HCT116 (cell line): ENCODE measurements at regions not wholly inside any gene's neighbourhood (a gene's known extent, or its start where the extent isn't known, plus 50 kb on each side); places are given as distances from the start of the nearest gene placed in this dataset.

Experiments used
- ATAC-seq: fragments of 200-7000 bp; cut with Tn5 transposase; 2 replicates; pipeline ENCODE4 v1.9.1; 2020; ENCODE audit warnings: mild to moderate bottlenecking, moderate library complexity
- BruUV-seq: library from RNA; stranded (reverse); fragments of 400-500 nt; replicated peaks from 2 replicates; lab custom pipeline; 2021; lab: Mats Ljungman, UMichigan
- CTCF ChIA-PET: fragments of 300-600 bp; sonication (Branson Sonifier 250); formaldehyde crosslinking; loops from one replicate; lab custom pipeline; 2021; ENCODE audit warnings: antibody characterized with exemption; lab: Charles Lee
- POLR2A ChIA-PET: fragments of 300-600, 350-600 bp; sonication (Branson Sonifier 250); formaldehyde crosslinking; loops from one replicate; lab custom pipeline; 2021; ENCODE audit warnings: antibody characterized with exemption; lab: Charles Lee
- RAD21 ChIA-PET, 2 experiments: fragments of 300-600 bp; sonication (Branson Sonifier 250); formaldehyde crosslinking; loops; one replicate each; lab custom pipeline; 2023; ENCODE audit warnings: low total read pairs in 2 of 2; ENCODE audit not compliant: uncharacterized antibody in 2 of 2, unreplicated experiment in 2 of 2, low non-redundant PET in 1 of 2; lab: Charles Lee
- DNase-seq: peaks from one replicate; pipeline ENCODE4 v3.0.0-alpha.2; 2010; ENCODE audit warnings: low read depth, low spot score
- H2AFZ ChIP-seq: fragments of 200-600 bp; shearing (Covaris generic), sonication (generic); 2 replicates; pipeline ENCODE4 v1.6.1; 2017; ENCODE audit warnings: low read depth, mixed run types, mixed read lengths, antibody characterized with exemption, low read length; ENCODE audit not compliant: poor library complexity, severe bottlenecking
- H3K27ac ChIP-seq: 2 replicates; pipeline ENCODE4 v1.5.1; 2012; ENCODE audit warnings: low read depth, low read length
- H3K27me3 ChIP-seq: fragments of 200-600 bp; sonication (generic); 2 replicates; pipeline ENCODE4 v1.6.1; 2016; ENCODE audit warnings: mixed run types, low read length, mixed read lengths; ENCODE audit not compliant: insufficient read depth
- H3K36me3 ChIP-seq, 2 experiments: fragments of 200-500 bp in 1 of 2; fragments of 200-600 bp in 1 of 2; sonication (Bioruptor generic) in 1 of 2; sonication (generic) in 1 of 2; 2 replicates each; pipeline versions ENCODE4 v1.5.1 to v1.6.1; 2014 to 2016; ENCODE audit warnings: low read length in 2 of 2, inconsistent platforms in 1 of 2, mixed read lengths in 1 of 2, mixed run types in 1 of 2; ENCODE audit not compliant: insufficient read depth in 2 of 2, control insufficient read depth in 1 of 2
- H3K4me1 ChIP-seq, 2 experiments: fragments of 200-600 bp in 1 of 2; sonication (generic) in 1 of 2; 2 replicates each; pipeline versions ENCODE4 v1.5.1 to v1.6.1; 2012 to 2017; ENCODE audit warnings: low read length in 2 of 2, inconsistent platforms in 1 of 2, mild to moderate bottlenecking in 1 of 2, mixed read lengths in 1 of 2, mixed run types in 1 of 2, moderate library complexity in 1 of 2; ENCODE audit not compliant: insufficient read depth in 2 of 2, control insufficient read depth in 1 of 2
- H3K4me2 ChIP-seq: fragments of 200-600 bp; sonication (generic); 2 replicates; pipeline ENCODE4 v1.6.1; 2017; ENCODE audit warnings: mixed run types, low read length, mixed read lengths
- H3K4me3 ChIP-seq, 2 experiments: fragments of 200-600 bp in 1 of 2; sonication (generic) in 1 of 2; replicated peaks in 1 of 2; 2 replicates each; pipeline ENCODE4 v1.5.1; 2011 to 2016; ENCODE audit warnings: low read length in 2 of 2, control low read depth in 1 of 2, low read depth in 1 of 2, mild to moderate bottlenecking in 1 of 2, mixed read lengths in 1 of 2, mixed run types in 1 of 2
- H3K79me2 ChIP-seq: fragments of 200-600 bp; sonication (generic); 2 replicates; pipeline ENCODE4 v1.6.1; 2017; ENCODE audit warnings: mild to moderate bottlenecking, mixed run types, low read length, moderate library complexity, mixed read lengths; ENCODE audit not compliant: insufficient read depth
- H3K9ac ChIP-seq: fragments of 200-600 bp; sonication (generic); 2 replicates; pipeline ENCODE4 v1.6.1; 2016; ENCODE audit warnings: low read length, mixed read lengths
- H3K9me2 ChIP-seq: fragments of 200-600 bp; sonication (generic), shearing (Covaris generic); 2 replicates; pipeline ENCODE4 v1.6.1; 2017; ENCODE audit warnings: mixed run types, mild to moderate bottlenecking, moderate library complexity; ENCODE audit not compliant: insufficient read depth
- H3K9me3 ChIP-seq, 2 experiments: fragments of 200-500 bp in 1 of 2; fragments of 200-600 bp in 1 of 2; sonication (Bioruptor generic) in 1 of 2; sonication (generic) in 1 of 2; 2 replicates each; pipeline ENCODE4 v1.6.1; 2014 to 2017; ENCODE audit warnings: low read length in 2 of 2, mixed read lengths in 2 of 2, inconsistent platforms in 1 of 2, low read depth in 1 of 2, mild to moderate bottlenecking in 1 of 2, mixed run types in 1 of 2, moderate library complexity in 1 of 2; ENCODE audit not compliant: control insufficient read depth in 1 of 2, insufficient read depth in 1 of 2
- H4K20me1 ChIP-seq: fragments of 200-600 bp; sonication (generic), shearing (Covaris generic); 2 replicates; pipeline ENCODE4 v1.6.1; 2017; ENCODE audit warnings: mixed run types, mild to moderate bottlenecking, moderate library complexity; ENCODE audit not compliant: insufficient read depth
- CEBPB ChIP-seq: IDR thresholded peaks from 2 replicates; pipeline ENCODE4 v1.6.1; 2012; ENCODE audit warnings: low read depth
- EGR1 ChIP-seq: IDR thresholded peaks from 2 replicates; pipeline ENCODE4 v1.6.1; 2012; ENCODE audit warnings: low read depth
- ELF1 ChIP-seq: IDR thresholded peaks from 2 replicates; pipeline ENCODE4 v1.6.1; 2012; ENCODE audit warnings: low read depth, borderline replicate concordance
- EZH2 ChIP-seq: fragments of 200-600 bp; sonication (generic); IDR thresholded peaks from 2 replicates; pipeline ENCODE4 v1.6.1; 2017; ENCODE audit warnings: antibody characterized with exemption, mixed run types
- EZH2phosphoT487 ChIP-seq: fragments of 200-600 bp; IDR thresholded peaks from 2 replicates; pipeline ENCODE4 v1.6.1; 2018; ENCODE audit warnings: antibody characterized with exemption, borderline replicate concordance
- FOSL1 ChIP-seq: IDR thresholded peaks from 2 replicates; pipeline ENCODE4 v1.6.1; 2012; ENCODE audit warnings: low read depth
- JUND ChIP-seq: IDR thresholded peaks from 2 replicates; pipeline ENCODE4 v1.6.1; 2012
- POLR2A ChIP-seq: IDR thresholded peaks from 2 replicates; pipeline ENCODE4 v1.7.0; 2011; ENCODE audit warnings: borderline replicate concordance; ENCODE audit not compliant: insufficient read depth, insufficient read length; ENCODE audit errors: extremely low read depth
- POLR2AphosphoS5 ChIP-seq: IDR thresholded peaks from 2 replicates; pipeline ENCODE4 v1.6.1; 2011; ENCODE audit warnings: mild to moderate bottlenecking, low read depth, low read length, moderate library complexity
- RAD21 ChIP-seq: IDR thresholded peaks from 2 replicates; pipeline ENCODE4 v1.6.1; 2012; ENCODE audit warnings: low read depth, mild to moderate bottlenecking
- SIN3A ChIP-seq: IDR thresholded peaks from 2 replicates; pipeline ENCODE4 v1.6.1; 2012; ENCODE audit warnings: low read depth
- SRF ChIP-seq: IDR thresholded peaks from 2 replicates; pipeline ENCODE4 v1.6.1; 2012; ENCODE audit warnings: low read depth
- TCF7L2 ChIP-seq: IDR thresholded peaks from 2 replicates; pipeline ENCODE4 v1.7.0; 2011; ENCODE audit warnings: borderline replicate concordance, inconsistent platforms; ENCODE audit not compliant: insufficient read depth, insufficient read length; ENCODE audit errors: extremely low read depth
- YY1 ChIP-seq: IDR thresholded peaks from 2 replicates; pipeline ENCODE4 v1.6.1; 2011; ENCODE audit warnings: low read length, low read depth, moderate library complexity, mild to moderate bottlenecking; ENCODE audit not compliant: insufficient replicate concordance; ENCODE audit errors: extremely low read depth
- ZNF274 ChIP-seq: fragments of 200-500 bp; sonication (Bioruptor generic); IDR thresholded peaks from 2 replicates; pipeline ENCODE4 v1.6.1; 2014; ENCODE audit warnings: mild to moderate bottlenecking, low read depth, low read length, inconsistent platforms
- intact Hi-C: fragments of 100-400 bp; cut with micrococcal nuclease; formaldehyde crosslinking; loops from 2 replicates; pipeline ENCODE4 v1.10.0; 2022
- TF ChIP-seq, protein P1 (sequence below), 3 experiments: fragments of 200-600 bp in 1 of 3; sonication (generic) in 1 of 3; IDR thresholded peaks in 2 of 3; conservative IDR thresholded peaks in 1 of 3; 2 replicates each; pipeline ENCODE4 v1.5.1; 2012 to 2017; ENCODE audit warnings: low read depth in 2 of 3, low read length in 2 of 3, antibody characterized with exemption in 1 of 3, borderline replicate concordance in 1 of 3, control low read depth in 1 of 3, mild to moderate bottlenecking in 1 of 3, mixed read lengths in 1 of 3, mixed run types in 1 of 3, moderate library complexity in 1 of 3; ENCODE audit not compliant: insufficient read depth in 1 of 3
- TF ChIP-seq, protein P2 (sequence below): IDR thresholded peaks from 2 replicates; pipeline ENCODE4 v1.6.1; 2012; ENCODE audit warnings: low read depth
- TF ChIP-seq, protein P3 (sequence below): IDR thresholded peaks from 2 replicates; pipeline ENCODE4 v1.6.1; 2012
- TF ChIP-seq, protein P4 (sequence below): IDR thresholded peaks from 2 replicates; pipeline ENCODE4 v1.6.1; 2011; ENCODE audit warnings: mild to moderate bottlenecking, low read length, moderate library complexity; ENCODE audit not compliant: insufficient replicate concordance; ENCODE audit errors: extremely low read depth

DNA sequence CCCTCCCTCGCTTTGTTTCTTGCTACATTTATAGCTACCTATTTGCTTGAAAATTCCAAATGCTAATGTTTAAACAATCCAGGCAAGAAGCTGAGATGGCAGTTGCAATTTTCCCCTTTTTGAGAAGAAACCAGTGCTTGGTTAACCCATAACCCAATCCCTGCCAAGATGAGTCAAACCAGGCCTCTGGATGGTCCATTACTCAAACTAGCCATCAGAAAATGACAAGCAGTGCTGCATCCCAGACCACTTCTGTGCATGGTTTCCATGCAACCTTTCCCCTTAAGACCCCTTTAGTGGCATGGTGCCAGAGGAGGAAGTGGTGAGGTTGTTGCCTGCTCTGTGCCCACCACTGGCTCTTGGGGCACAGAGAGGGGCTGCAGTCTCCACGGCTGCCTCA is 131.2 kb upstream of the RMP24 start:
- H3K4me1 ChIP-seq = no peaks in the 10 kb centered on the region
- intact Hi-C loops = no loop called here

More for the DNA sequence above, 131.2 kb upstream of the RMP24 start:
- RAD21 ChIA-PET = no interaction called here
- H3K4me2 ChIP-seq = no peak overlapping the region
- no peak overlapping the region for H3K4me3 ChIP-seq
- H2AFZ ChIP-seq = no peak overlapping the region
- no peaks in the 10 kb centered on the region for H3K9me2 ChIP-seq
- no peaks in the 10 kb centered on the region for H4K20me1 ChIP-seq
- DNase-seq = no peak
- no peak overlapping the region for H3K9ac ChIP-seq
- no peaks in the 10 kb centered on the region for H3K9me3 ChIP-seq
- TF ChIP-seq, protein P1, sequence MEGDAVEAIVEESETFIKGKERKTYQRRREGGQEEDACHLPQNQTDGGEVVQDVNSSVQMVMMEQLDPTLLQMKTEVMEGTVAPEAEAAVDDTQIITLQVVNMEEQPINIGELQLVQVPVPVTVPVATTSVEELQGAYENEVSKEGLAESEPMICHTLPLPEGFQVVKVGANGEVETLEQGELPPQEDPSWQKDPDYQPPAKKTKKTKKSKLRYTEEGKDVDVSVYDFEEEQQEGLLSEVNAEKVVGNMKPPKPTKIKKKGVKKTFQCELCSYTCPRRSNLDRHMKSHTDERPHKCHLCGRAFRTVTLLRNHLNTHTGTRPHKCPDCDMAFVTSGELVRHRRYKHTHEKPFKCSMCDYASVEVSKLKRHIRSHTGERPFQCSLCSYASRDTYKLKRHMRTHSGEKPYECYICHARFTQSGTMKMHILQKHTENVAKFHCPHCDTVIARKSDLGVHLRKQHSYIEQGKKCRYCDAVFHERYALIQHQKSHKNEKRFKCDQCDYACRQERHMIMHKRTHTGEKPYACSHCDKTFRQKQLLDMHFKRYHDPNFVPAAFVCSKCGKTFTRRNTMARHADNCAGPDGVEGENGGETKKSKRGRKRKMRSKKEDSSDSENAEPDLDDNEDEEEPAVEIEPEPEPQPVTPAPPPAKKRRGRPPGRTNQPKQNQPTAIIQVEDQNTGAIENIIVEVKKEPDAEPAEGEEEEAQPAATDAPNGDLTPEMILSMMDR (IDR thresholded peaks at IDR 0.05 in 2 of 3, conservative IDR thresholded peaks at IDR 0.05 in 1 of 3; ENCODE audit: borderline replicate concordance in 1 of 3, insufficient read depth in 1 of 3, low read depth in 2 of 3, low read length in 2 of 3) = no peak
- TF ChIP-seq ELF1 (no peak), RAD21 (no peak), POLR2A (no peak), EGR1 (no peak), EZH2phosphoT487 (no peak), YY1 (no peak), FOSL1 (no peak), TCF7L2 (no peak), POLR2AphosphoS5 (no peak), ZNF274 (no peak), SIN3A (no peak), JUND (no peak), CEBPB (no peak), EZH2 (no peak), SRF (no peak)
- TF ChIP-seq, protein P2, sequence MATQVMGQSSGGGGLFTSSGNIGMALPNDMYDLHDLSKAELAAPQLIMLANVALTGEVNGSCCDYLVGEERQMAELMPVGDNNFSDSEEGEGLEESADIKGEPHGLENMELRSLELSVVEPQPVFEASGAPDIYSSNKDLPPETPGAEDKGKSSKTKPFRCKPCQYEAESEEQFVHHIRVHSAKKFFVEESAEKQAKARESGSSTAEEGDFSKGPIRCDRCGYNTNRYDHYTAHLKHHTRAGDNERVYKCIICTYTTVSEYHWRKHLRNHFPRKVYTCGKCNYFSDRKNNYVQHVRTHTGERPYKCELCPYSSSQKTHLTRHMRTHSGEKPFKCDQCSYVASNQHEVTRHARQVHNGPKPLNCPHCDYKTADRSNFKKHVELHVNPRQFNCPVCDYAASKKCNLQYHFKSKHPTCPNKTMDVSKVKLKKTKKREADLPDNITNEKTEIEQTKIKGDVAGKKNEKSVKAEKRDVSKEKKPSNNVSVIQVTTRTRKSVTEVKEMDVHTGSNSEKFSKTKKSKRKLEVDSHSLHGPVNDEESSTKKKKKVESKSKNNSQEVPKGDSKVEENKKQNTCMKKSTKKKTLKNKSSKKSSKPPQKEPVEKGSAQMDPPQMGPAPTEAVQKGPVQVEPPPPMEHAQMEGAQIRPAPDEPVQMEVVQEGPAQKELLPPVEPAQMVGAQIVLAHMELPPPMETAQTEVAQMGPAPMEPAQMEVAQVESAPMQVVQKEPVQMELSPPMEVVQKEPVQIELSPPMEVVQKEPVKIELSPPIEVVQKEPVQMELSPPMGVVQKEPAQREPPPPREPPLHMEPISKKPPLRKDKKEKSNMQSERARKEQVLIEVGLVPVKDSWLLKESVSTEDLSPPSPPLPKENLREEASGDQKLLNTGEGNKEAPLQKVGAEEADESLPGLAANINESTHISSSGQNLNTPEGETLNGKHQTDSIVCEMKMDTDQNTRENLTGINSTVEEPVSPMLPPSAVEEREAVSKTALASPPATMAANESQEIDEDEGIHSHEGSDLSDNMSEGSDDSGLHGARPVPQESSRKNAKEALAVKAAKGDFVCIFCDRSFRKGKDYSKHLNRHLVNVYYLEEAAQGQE = no peak
- TF ChIP-seq, protein P3, sequence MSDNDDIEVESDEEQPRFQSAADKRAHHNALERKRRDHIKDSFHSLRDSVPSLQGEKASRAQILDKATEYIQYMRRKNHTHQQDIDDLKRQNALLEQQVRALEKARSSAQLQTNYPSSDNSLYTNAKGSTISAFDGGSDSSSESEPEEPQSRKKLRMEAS = no peak
- TF ChIP-seq, protein P4, sequence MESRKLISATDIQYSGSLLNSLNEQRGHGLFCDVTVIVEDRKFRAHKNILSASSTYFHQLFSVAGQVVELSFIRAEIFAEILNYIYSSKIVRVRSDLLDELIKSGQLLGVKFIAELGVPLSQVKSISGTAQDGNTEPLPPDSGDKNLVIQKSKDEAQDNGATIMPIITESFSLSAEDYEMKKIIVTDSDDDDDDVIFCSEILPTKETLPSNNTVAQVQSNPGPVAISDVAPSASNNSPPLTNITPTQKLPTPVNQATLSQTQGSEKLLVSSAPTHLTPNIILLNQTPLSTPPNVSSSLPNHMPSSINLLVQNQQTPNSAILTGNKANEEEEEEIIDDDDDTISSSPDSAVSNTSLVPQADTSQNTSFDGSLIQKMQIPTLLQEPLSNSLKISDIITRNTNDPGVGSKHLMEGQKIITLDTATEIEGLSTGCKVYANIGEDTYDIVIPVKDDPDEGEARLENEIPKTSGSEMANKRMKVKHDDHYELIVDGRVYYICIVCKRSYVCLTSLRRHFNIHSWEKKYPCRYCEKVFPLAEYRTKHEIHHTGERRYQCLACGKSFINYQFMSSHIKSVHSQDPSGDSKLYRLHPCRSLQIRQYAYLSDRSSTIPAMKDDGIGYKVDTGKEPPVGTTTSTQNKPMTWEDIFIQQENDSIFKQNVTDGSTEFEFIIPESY = no peak
- TF ChIP-seq, all 23 proteins: peak for 0
- CTCF ChIA-PET = no interaction called here
- POLR2A ChIA-PET = no interaction called here
- Histone ChIP-seq H3K27me3 (peaks cover 30% of the 10 kb centered on the region; the same call in 1 of the 2 replicates), H3K27ac (no peak overlapping the region), H3K36me3 (no peaks in the 10 kb centered on the region), H3K79me2 (no peaks in the 10 kb centered on the region)
- no TSS peak for BruUV-seq
- no peak for ATAC-seq
